Mesothelial cell of epicardium (in vitro differentiated cells): ENCODE measurements at regions not wholly inside any gene's neighbourhood (a gene's known extent, or its start where the extent isn't known, plus 50 kb on each side); places are given as distances from the start of the nearest gene placed in this dataset.

ENCODE experiments used
- DNase-seq, 2 experiments: peaks; one replicate each; pipeline ENCODE4 v3.0.0; 2021; ENCODE audit warnings: low spot score in 2 of 2; ENCODE audit not compliant: unreplicated experiment in 2 of 2
- H3K27ac Mint-ChIP-seq: 2 replicates; pipeline ENCODE4 v1.8.0; 2021; ENCODE audit warnings: mixed read lengths
- H3K27me3 Mint-ChIP-seq: 2 replicates; pipeline ENCODE4 v1.8.0; 2021; ENCODE audit warnings: low read depth, mixed read lengths
- H3K36me3 Mint-ChIP-seq: 2 replicates; pipeline ENCODE4 v1.8.0; 2021; ENCODE audit warnings: mixed read lengths
- H3K4me1 Mint-ChIP-seq: 2 replicates; pipeline ENCODE4 v1.8.0; 2021; ENCODE audit warnings: mixed read lengths
- H3K4me3 Mint-ChIP-seq: 2 replicates; pipeline ENCODE4 v1.8.0; 2021; ENCODE audit warnings: mild to moderate bottlenecking, moderate library complexity, mixed read lengths
- H3K9me3 Mint-ChIP-seq: 2 replicates; pipeline ENCODE4 v1.8.0; 2021; ENCODE audit warnings: mixed read lengths
- CTCF ChIP-seq: fragments of 200-600 bp; sonication (generic); IDR thresholded peaks from one replicate; pipeline ENCODE4 v1.5.0; 2021; ENCODE audit warnings: antibody characterized with exemption; ENCODE audit not compliant: unreplicated experiment

GRCh38 chr1:164433818-164434170, 125.2 kb upstream of the PBX1 start:
- H3K36me3 Mint-ChIP-seq: no peaks in the 10 kb centered on the region
- H3K27ac Mint-ChIP-seq: no peak overlapping the region
- H3K27me3 Mint-ChIP-seq: no peaks in the 10 kb centered on the region
- DNase-seq: no peak
- no peak overlapping the region for H3K4me3 Mint-ChIP-seq
- H3K4me1 Mint-ChIP-seq: no peaks in the 10 kb centered on the region
- no peaks in the 10 kb centered on the region for H3K9me3 Mint-ChIP-seq
- TF ChIP-seq CTCF: no peak

DNA sequence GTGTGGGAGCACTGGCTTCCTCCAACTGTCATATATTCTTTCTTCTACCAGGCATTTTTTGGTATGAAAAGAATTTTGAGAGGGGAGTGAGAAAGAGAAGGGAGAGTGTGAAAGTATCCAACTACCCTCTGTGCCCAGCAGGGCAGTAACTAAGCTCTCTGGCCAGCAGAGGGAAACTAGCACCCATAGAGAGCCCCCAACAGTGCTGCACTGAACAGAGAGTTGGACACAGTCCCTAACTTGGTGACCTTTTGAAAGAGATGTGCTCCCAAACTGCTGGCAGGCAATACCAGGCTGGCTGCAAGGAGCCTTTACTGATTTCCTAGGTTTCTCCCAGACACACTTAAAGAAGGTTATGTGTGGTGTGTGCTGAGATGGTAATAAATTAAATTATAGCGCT, 118.8 kb upstream of the PBX1 start:
- Mint-ChIP-seq H3K27me3 (no peaks in the 10 kb centered on the region), H3K9me3 (no peaks in the 10 kb centered on the region), H3K4me1 (peaks cover 9% of the 10 kb centered on the region), H3K36me3 (no peaks in the 10 kb centered on the region), H3K27ac (no peak overlapping the region), H3K4me3 (no peak overlapping the region)
- no peak for TF ChIP-seq CTCF
- no peak for DNase-seq

GRCh38 chr1:164443166-164443565, 115.8 kb upstream of the PBX1 start:
- H3K4me3 Mint-ChIP-seq: no peak overlapping the region
- peaks cover 9% of the 10 kb centered on the region for H3K4me1 Mint-ChIP-seq
- no peak for TF ChIP-seq CTCF
- H3K27ac Mint-ChIP-seq: no peak overlapping the region
- DNase-seq: no peak
- no peaks in the 10 kb centered on the region for H3K9me3 Mint-ChIP-seq
- no peaks in the 10 kb centered on the region for H3K27me3 Mint-ChIP-seq
- H3K36me3 Mint-ChIP-seq: no peaks in the 10 kb centered on the region

GRCh38 chr1:164443836-164444235, 115.1 kb upstream of the PBX1 start:
- DNase-seq: no peak
- H3K4me1 Mint-ChIP-seq: peaks cover 10% of the 10 kb centered on the region
- H3K4me3 Mint-ChIP-seq: no peak overlapping the region
- no peak overlapping the region for H3K27ac Mint-ChIP-seq
- TF ChIP-seq CTCF: no peak
- H3K36me3 Mint-ChIP-seq: no peaks in the 10 kb centered on the region
- H3K9me3 Mint-ChIP-seq: peaks cover under 1% of the 10 kb centered on the region
- H3K27me3 Mint-ChIP-seq: no peaks in the 10 kb centered on the region

DNA sequence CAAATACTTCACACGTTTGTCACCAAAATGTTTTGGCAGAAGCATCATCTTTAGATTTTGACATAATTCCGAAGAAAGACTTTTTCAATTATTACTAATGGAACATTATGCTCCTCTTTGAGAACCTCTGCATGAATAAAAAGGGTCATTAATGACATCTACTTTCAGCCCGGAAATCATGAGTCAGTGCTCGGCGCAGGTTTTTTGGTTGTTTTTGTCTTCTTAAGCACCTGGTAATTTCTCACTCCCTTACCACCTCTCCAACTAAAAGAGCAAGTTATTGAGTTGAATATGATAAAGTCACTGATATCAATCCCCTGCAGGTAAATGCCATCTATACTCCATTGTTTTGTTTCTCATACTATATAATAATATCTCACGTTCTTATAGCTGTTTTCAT, 113.0 kb upstream of the PBX1 start:
- H3K4me1 Mint-ChIP-seq: peaks cover 9% of the 10 kb centered on the region
- no peak overlapping the region for H3K27ac Mint-ChIP-seq
- no peak overlapping the region for H3K4me3 Mint-ChIP-seq
- DNase-seq: no peak
- TF ChIP-seq CTCF: no peak
- peaks cover 2% of the 10 kb centered on the region for H3K36me3 Mint-ChIP-seq
- no peaks in the 10 kb centered on the region for H3K27me3 Mint-ChIP-seq
- H3K9me3 Mint-ChIP-seq: peaks cover 12% of the 10 kb centered on the region

DNA sequence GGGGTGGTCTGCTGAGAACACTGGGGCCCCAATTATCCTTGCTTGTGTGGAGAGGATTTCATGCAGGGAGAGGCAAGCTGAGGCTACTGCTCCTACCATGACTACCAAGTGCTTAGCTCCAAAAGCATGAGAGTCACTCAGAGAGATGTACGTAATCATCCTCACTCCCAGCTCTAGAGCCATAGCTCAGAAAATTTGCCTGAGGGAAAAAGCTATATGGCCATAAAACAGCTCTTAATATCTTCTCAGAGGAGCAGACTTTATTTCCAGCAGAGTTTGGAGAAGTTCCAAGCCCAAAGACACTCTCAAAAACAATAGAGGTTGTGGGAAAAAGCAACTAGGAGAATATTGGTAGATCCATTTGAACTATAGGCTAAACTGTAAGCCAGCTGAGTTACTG, 106.4 kb upstream of the PBX1 start:
- DNase-seq: no peak
- Mint-ChIP-seq H3K4me3 (no peak overlapping the region), H3K27me3 (no peaks in the 10 kb centered on the region), H3K27ac (no peak overlapping the region), H3K4me1 (peaks cover 4% of the 10 kb centered on the region), H3K36me3 (peaks cover 6% of the 10 kb centered on the region), H3K9me3 (peaks cover 48% of the 10 kb centered on the region)
- no peak for TF ChIP-seq CTCF
